Right cardiac atrium (tissue), 5 donors: ENCODE measurements at regions not wholly inside any gene's neighbourhood (a gene's known extent, or its start where the extent isn't known, plus 50 kb on each side); places are given as distances from the start of the nearest gene placed in this dataset.

Experiments used
- ATAC-seq, 2 donors: fragments of 200-7000 bp; cut with Tn5 transposase; one replicate each; pipeline versions ENCODE4 v1.8.0 to v1.9.1; 2020; ENCODE audit warnings: moderate library complexity in 2 of 2, mild to moderate bottlenecking in 1 of 2
- DNase-seq, 3 donors: peaks; one replicate each; pipeline ENCODE4 v3.0.0-alpha.2; 2020
- H3K27ac ChIP-seq: one replicate; pipeline ENCODE4 v1.5.1; 2013; ENCODE audit warnings: mild to moderate bottlenecking, low read length, control low read depth, moderate library complexity
- H3K27me3 ChIP-seq: one replicate; pipeline ENCODE4 v1.6.1; 2013; ENCODE audit not compliant: control insufficient read depth, insufficient read depth
- H3K4me1 ChIP-seq: one replicate; pipeline ENCODE4 v1.6.1; 2013; ENCODE audit warnings: low read length; ENCODE audit not compliant: control insufficient read depth, insufficient read depth
- H3K4me3 ChIP-seq: one replicate; pipeline ENCODE4 v1.5.1; 2013; ENCODE audit warnings: low read length, control low read depth
- H3K9me3 ChIP-seq: one replicate; pipeline ENCODE4 v1.6.1; 2013; ENCODE audit warnings: low read length; ENCODE audit not compliant: control insufficient read depth
- WGBS: extraction: QIAGEN DNeasy Blood & Tissue Kit; methylation state at CpG from one replicate; pipeline ENCODE4 v1.1.7; 2013; 5-methylcytosine and 5-hydroxymethylcytosine counted together
- intact Hi-C, 4 donors: fragments of 100-400 bp; cut with DNase I; formaldehyde crosslinking; loops; one replicate each; pipeline versions ENCODE4 v1.11.0 to v1.14.0; 2022 to 2023
- donor health status: healthy with polysubstance abuse.
- donor health status: DM: no; HTN: yes; CAD: no.
- donor health status: DM: no; HTN: no; CAD: no.
- donor health status: DM: no; HTN: yes; CAD: no; lungs with severe emphysema.
- donor health status: DM: yes; HTN: yes; CAD: no.

- DNase-seq (no peak), ATAC-seq (no peak)
- no peaks in the 10 kb centered on the region for H3K27me3 ChIP-seq
- no peaks in the 10 kb centered on the region for H3K9me3 ChIP-seq
- intact Hi-C loops: no loop called here
- WGBS: 47% methylated on average over 1 of the region's 1 CpG
- H3K4me1 ChIP-seq: no peaks in the 10 kb centered on the region
- H3K4me3 ChIP-seq: no peak overlapping the region
- H3K27ac ChIP-seq: no peak overlapping the region
Measured at GRCh38 chr5:52684051-52684450, 103.7 kb upstream of the ITGA1 start.

- DNase-seq: no peak
- no peaks in the 10 kb centered on the region for H3K4me1 ChIP-seq
- no peak overlapping the region for H3K27ac ChIP-seq
- intact Hi-C loops: no loop called here
- H3K9me3 ChIP-seq: no peaks in the 10 kb centered on the region
- WGBS: 69% methylated on average over 1 of the region's 1 CpG
- H3K4me3 ChIP-seq: no peak overlapping the region
- ATAC-seq: no peak
- H3K27me3 ChIP-seq: no peaks in the 10 kb centered on the region
Measured at GRCh38 chr5:52685566-52685965, 102.2 kb upstream of the ITGA1 start.

- 78% methylated on average over 4 of the region's 4 CpGs for WGBS
- DNase-seq (no peak), ATAC-seq (no peak)
- intact Hi-C loops: no loop called here
- Histone ChIP-seq H3K27me3 (no peaks in the 10 kb centered on the region), H3K9me3 (no peaks in the 10 kb centered on the region), H3K27ac (no peak overlapping the region), H3K4me3 (no peak overlapping the region), H3K4me1 (no peaks in the 10 kb centered on the region)
Measured at GRCh38 chr5:52685971-52686370, 101.7 kb upstream of the ITGA1 start.

GRCh38 chr5:52690236-52690768 lies 97.4 kb upstream of the ITGA1 start:
- WGBS: 37% methylated on average over 2 of the region's 2 CpGs
- peak; percentile 43 to 90 for ATAC-seq
- no peak for DNase-seq

GRCh38 chr5:52692039-52692438 lies 95.7 kb upstream of the ITGA1 start:
- intact Hi-C loops: loop anchor here in 3 of 4 donors (5.0 to 10.0 kb wide), 3 partner anchors 95 to 225 kb away; partner anchors contain the start of genes ITGA1 (in 1 of the 3) and PELO (in 1 of the 3)
- no peak overlapping the region for H3K27ac ChIP-seq
- DNase-seq (no peak), ATAC-seq (no peak)
- H3K27me3 ChIP-seq: no peaks in the 10 kb centered on the region
- no peaks in the 10 kb centered on the region for H3K4me1 ChIP-seq
- H3K9me3 ChIP-seq: no peaks in the 10 kb centered on the region
- no peak overlapping the region for H3K4me3 ChIP-seq

More at GRCh38 chr5:52690236-52690768, 97.4 kb upstream of the ITGA1 start:
- no peak overlapping the region for H3K4me3 ChIP-seq
- no peaks in the 10 kb centered on the region for H3K27me3 ChIP-seq
- H3K9me3 ChIP-seq: no peaks in the 10 kb centered on the region
- H3K27ac ChIP-seq: peak overlapping the region; percentile 39
- no peaks in the 10 kb centered on the region for H3K4me1 ChIP-seq
- intact Hi-C loops: loop anchor here in 3 of 4 donors (5.0 to 10.0 kb wide), 3 partner anchors 97 to 227 kb away; partner anchors contain the start of genes ITGA1 (in 1 of the 3) and PELO (in 1 of the 3)

GRCh38 chr5:52692606-52693005 lies 95.1 kb upstream of the ITGA1 start:
- no peak for ATAC-seq
- Histone ChIP-seq H3K9me3 (no peaks in the 10 kb centered on the region), H3K27ac (no peak overlapping the region)

GRCh38 chr5:52693280-52693679 lies 94.4 kb upstream of the ITGA1 start:
- H3K27ac ChIP-seq: no peak overlapping the region
- peak; percentile 34 to 66 (median 50) for DNase-seq
- no peak overlapping the region for H3K4me3 ChIP-seq
- ATAC-seq: peak in 1 of 2 donors; percentile 69
- no peaks in the 10 kb centered on the region for H3K27me3 ChIP-seq
- intact Hi-C loops: loop anchor here in 3 of 4 donors (5.0 to 10.0 kb wide), 3 partner anchors 94 to 224 kb away; partner anchors contain the start of genes ITGA1 (in 1 of the 3) and PELO (in 1 of the 3)
- no peaks in the 10 kb centered on the region for H3K4me1 ChIP-seq
- H3K9me3 ChIP-seq: no peaks in the 10 kb centered on the region

More at GRCh38 chr5:52692606-52693005, 95.1 kb upstream of the ITGA1 start:
- DNase-seq: no peak
- intact Hi-C loops: loop anchor here in 3 of 4 donors (5.0 to 10.0 kb wide), 3 partner anchors 95 to 225 kb away; partner anchors contain the start of genes ITGA1 (in 1 of the 3) and PELO (in 1 of the 3)
- no peaks in the 10 kb centered on the region for H3K27me3 ChIP-seq
- 51% methylated on average over 1 of the region's 1 CpG for WGBS
- H3K4me1 ChIP-seq: no peaks in the 10 kb centered on the region
- H3K4me3 ChIP-seq: no peak overlapping the region

GRCh38 chr5:52693836-52694235 lies 93.9 kb upstream of the ITGA1 start:
- intact Hi-C loops: loop anchor here in 3 of 4 donors (5.0 to 10.0 kb wide), 3 partner anchors 93 to 223 kb away; partner anchors contain the start of genes ITGA1 (in 1 of the 3) and PELO (in 1 of the 3)
- ATAC-seq: no peak
- H3K27ac ChIP-seq: peak overlapping the region; percentile 23
- H3K9me3 ChIP-seq: no peaks in the 10 kb centered on the region
- H3K27me3 ChIP-seq: no peaks in the 10 kb centered on the region
- 62% methylated on average over 1 of the region's 1 CpG for WGBS
- H3K4me1 ChIP-seq: no peaks in the 10 kb centered on the region
- no peak for DNase-seq
- H3K4me3 ChIP-seq: no peak overlapping the region

- Histone ChIP-seq H3K4me1 (no peaks in the 10 kb centered on the region), H3K27ac (no peak overlapping the region), H3K4me3 (no peak overlapping the region), H3K27me3 (no peaks in the 10 kb centered on the region), H3K9me3 (no peaks in the 10 kb centered on the region)
- no peak for DNase-seq
- WGBS: 49% methylated on average over 3 of the region's 3 CpGs
- ATAC-seq: no peak
- intact Hi-C loops: loop anchor here in 3 of 4 donors (5.0 to 10.0 kb wide), 3 partner anchors 93 to 223 kb away; partner anchors contain the start of genes ITGA1 (in 1 of the 3) and PELO (in 1 of the 3)
Measured at GRCh38 chr5:52694648-52695047, 93.1 kb upstream of the ITGA1 start.

GRCh38 chr5:52702877-52703276 lies 84.8 kb upstream of the ITGA1 start:
- no peak for DNase-seq
- no peak for ATAC-seq
- H3K9me3 ChIP-seq: no peaks in the 10 kb centered on the region
- intact Hi-C loops: no loop called here
- no peak overlapping the region for H3K27ac ChIP-seq
- no peaks in the 10 kb centered on the region for H3K4me1 ChIP-seq
- WGBS: 35% methylated on average over 2 of the region's 2 CpGs
- H3K4me3 ChIP-seq: no peak overlapping the region
- H3K27me3 ChIP-seq: no peaks in the 10 kb centered on the region

- H3K27me3 ChIP-seq: no peaks in the 10 kb centered on the region
- H3K9me3 ChIP-seq: no peaks in the 10 kb centered on the region
- H3K4me1 ChIP-seq: no peaks in the 10 kb centered on the region
- DNase-seq: no peak
- no peak overlapping the region for H3K27ac ChIP-seq
- intact Hi-C loops: no loop called here
- no peak overlapping the region for H3K4me3 ChIP-seq
- ATAC-seq: no peak
Measured at GRCh38 chr5:52703321-52703720, 84.4 kb upstream of the ITGA1 start.
